NCI-H524 treated with DMSO at 0.1 percent for 48 hours (cell line): ENCODE measurements at regions not wholly inside any gene's neighbourhood (a gene's known extent, or its start where the extent isn't known, plus 50 kb on each side); places are given as distances from the start of the nearest gene placed in this dataset.
"Not testable (repeated sequence)": the region's sequence is repeated elsewhere in the genome, so short reads cannot be mapped to it uniquely, and the experiment has no call there.

Experiments used
- DNase-seq: peaks from one replicate; lab custom pipeline; 2025; lab: John Stamatoyannopoulos, UW

DNA sequence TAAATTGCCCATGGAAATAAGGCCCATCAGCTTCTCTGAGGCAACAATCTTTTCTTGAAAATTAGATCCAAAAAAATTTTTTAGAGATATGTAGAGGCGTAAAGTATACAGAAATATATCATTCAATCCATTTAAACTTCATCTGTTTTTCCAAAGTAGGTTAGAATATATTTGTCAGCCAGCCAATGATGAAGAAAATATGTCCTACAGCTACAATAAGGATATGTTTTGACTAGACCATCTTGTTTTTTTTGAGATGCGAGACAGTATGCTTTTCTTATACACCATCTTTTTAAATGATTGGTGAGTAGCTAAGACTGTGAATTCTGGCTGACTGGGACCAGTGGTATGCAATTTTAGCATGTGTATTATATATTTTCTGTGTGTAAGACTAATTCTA lies 630.4 kb upstream of the CNTN5 start:
- no peak for DNase-seq

- DNase-seq = not testable (repeated sequence)
Measured at GRCh38 chr11:98394500-98394899, 626.2 kb upstream of the CNTN5 start.

DNA sequence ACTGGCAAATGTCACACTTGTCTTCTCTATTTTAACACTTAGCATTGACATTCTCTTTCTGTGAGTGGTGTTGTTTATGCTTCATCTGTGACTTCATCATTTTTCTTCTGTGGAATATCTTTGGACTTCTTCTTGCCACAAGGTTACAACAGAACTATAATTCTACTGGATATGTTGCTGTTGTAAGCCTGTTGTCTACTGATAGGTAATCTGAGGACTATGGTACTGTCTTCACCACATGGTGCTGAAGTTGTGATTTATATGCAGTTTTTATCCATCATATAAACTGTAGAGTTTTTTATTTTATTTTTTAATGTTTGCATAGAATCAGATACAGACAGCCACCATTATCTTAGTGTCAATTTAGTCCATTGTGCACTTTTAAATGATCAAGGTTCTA lies 622.2 kb upstream of the CNTN5 start:
- no peak for DNase-seq

DNA sequence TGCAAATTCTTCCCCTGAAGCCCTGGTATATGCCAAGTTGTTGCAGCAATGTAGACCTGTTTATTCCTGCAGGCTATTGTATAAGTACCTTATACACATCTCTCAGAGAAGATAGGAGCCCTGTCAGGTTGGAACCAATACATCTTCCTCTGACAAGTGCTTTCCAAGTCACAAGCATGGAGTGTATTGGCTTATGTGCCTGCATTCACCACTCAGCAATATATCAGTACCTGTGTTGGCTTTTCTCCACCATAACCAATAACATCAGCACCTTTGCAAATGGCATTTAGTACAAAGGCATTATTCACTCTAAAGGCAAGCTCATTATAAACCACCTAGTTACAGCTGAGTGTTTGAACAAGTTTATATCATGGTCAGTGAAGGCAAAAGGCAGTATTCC lies 611.7 kb upstream of the CNTN5 start:
- no peak for DNase-seq

- DNase-seq = no peak
Measured at GRCh38 chr11:98411777-98412176, 609.0 kb upstream of the CNTN5 start.

DNA sequence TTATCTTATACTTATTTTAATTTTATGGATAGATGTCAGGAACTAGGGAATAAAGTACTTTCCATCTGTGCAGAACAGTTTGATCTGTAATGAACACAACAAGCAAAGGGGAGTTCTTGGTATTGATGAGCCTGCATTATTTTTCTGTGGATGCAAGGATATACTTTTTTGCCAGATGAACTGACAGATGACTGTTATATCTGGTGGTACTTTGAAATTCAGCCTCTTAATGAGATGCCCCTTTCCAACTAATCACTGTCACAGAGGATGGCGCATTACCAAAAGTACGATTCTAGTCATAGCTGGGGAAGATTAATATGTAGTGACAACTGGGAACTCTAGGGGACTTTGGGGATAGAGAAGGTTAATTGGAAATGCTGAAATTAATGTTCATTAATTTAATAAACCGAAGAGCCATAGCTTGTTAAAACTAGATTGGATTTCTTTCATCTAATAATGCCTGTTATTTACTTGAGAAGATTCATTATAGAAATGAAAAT lies 603.4 kb upstream of the CNTN5 start:
- no peak for DNase-seq

GRCh38 chr11:98423933-98424332 lies 596.8 kb upstream of the CNTN5 start:
- DNase-seq = no peak

- not testable (repeated sequence) for DNase-seq
Measured at GRCh38 chr11:98424773-98425172, 596.0 kb upstream of the CNTN5 start.

GRCh38 chr11:98431463-98432359 lies 589.0 kb upstream of the CNTN5 start:
- DNase-seq = no peak

GRCh38 chr11:98434296-98434695 lies 586.5 kb upstream of the CNTN5 start:
- DNase-seq = no peak

GRCh38 chr11:98453378-98453777 lies 567.4 kb upstream of the CNTN5 start:
- DNase-seq = no peak

- no peak for DNase-seq
Measured at GRCh38 chr11:98455500-98456307, 565.0 kb upstream of the CNTN5 start.

DNA sequence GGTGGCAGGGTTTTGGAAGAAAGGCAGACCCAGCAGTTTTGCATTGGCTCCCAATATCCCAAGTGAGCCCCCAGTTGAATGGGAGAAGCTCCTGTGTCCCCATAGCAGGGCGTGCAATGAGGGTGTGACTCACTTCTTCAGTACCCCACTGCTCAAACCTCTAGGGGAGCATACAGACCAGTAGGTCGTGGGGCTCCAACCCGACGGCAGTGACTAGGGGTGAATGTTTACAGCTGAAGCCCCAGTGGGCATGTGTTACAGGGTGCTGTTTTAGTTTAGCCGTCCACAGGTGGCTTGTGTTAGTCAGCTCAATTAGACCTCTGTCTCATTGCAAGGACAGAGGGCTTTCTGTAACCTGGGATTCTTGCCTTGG lies 564.5 kb upstream of the CNTN5 start:
- DNase-seq = no peak

GRCh38 chr11:98495016-98495415 lies 525.7 kb upstream of the CNTN5 start:
- no peak for DNase-seq

DNA sequence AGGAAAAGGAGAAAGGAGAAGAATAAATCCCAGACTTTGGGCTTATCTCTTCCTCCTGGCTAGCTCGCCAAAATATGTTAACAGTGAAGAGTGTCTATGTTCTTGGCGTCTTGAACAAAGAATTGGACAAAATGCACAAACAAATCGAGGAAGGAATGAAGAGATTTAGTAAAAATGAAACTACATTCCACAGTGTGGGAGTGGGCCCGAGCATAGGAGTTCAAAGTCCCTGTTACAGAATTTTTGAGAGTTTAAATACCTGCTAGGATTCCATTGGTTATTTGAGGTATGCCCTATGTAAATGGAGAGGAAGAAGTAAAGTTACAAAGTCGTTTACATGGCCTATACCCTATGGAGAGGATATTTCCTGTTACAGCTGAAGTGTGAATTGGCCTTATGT lies 525.1 kb upstream of the CNTN5 start:
- DNase-seq = no peak

DNA sequence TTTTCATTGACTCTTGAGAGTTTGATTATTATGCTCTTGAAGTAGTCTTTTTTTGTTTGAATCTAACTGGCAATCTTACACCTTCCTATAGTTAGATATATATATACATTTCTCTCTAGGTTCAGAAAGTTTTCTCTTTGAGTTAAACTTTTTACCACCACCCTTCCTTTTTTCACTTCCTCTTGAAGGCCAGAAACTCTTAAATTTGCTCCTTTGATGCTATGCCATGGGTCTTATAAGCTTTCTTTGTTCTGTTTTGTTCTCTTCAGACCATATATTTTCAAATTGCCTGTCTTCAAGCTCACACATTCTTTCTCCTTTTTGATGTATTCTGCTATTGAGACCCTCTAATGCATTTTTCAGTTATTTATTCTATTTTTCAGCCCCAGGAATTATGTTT lies 513.5 kb upstream of the CNTN5 start:
- no peak for DNase-seq

DNA sequence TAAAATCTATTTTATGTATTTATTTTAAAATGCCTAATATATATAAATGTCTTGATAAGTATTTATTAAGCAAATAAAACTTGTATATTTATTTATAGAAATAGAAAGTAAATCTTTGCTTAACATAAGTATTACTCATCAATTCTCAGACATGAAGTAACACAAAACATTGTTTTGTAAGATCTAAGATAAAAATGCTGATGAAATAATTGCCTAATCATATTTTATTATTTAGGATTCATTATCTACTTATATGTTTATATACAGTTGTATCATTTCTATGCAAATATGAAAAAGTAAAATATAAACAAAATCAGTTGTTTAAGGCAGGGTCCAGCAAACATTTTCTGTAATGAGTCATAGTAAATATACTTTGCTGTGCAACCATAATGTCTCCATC lies 507.8 kb upstream of the CNTN5 start:
- no peak for DNase-seq

DNA sequence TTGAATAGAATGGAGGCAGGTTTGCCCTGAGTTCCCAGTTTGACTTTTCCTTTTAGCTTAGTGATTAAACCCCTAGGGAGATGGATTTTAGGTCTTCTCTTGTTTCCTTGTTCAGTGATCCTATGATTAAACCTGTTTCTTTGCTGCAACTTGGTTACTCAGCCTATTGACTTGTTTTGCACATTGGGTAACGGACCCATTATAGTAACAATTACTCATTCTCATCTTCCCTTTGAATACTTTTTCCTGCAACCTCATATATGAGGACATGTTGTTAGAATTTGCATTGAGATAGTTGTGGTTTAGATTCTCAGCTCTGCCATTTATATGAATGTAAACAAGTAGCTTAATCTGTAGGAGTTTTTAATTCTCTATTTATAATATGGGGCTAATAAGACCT lies 489.2 kb upstream of the CNTN5 start:
- DNase-seq = no peak

GRCh38 chr11:98536023-98536422 lies 484.7 kb upstream of the CNTN5 start:
- DNase-seq = no peak

DNA sequence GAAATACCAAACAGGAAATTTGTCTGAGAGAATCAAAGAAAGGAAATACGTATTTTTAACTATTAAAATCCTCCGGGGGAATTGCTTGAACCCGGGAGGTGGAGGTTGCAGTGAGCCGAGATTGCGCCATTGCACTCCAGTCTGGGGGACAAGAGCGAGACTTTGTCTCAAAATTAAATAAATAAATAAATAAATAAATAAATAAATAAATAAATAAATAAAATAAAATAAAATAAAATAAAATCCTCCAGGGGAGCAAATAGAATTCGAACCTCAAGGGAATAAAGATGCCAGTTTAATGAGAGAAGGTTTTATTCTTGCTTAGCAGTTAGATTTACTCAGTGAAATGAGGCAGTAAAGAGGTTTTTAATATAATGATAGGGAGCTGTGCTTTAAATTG lies 482.4 kb upstream of the CNTN5 start:
- DNase-seq = not testable (repeated sequence)

- DNase-seq = no peak
Measured at GRCh38 chr11:98545544-98546175, 475.1 kb upstream of the CNTN5 start.

- no peak for DNase-seq
Measured at GRCh38 chr11:98549571-98549970, 471.2 kb upstream of the CNTN5 start.

DNA sequence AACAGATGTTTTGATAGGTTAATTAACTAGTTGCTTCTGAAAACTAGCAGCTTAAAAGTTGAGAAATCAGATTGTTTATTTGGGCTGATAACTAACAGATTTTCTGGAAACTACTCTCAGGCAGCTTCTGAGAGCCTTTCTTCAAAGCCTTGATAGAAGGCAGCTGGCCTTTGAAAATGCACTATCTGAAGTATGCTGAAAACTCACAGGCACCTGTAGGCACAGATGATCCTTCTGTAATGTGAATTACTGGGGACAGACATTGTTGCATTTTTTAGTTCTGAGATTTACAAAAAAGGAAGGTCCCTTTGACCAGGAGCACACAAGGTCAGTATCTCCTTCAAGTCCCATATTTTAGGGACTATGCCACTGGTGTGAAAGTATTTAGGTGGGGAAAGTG lies 460.8 kb upstream of the CNTN5 start:
- DNase-seq = no peak
